Activated naive CD8-positive, alpha-beta T cell treated with anti-CD3 and anti-CD28 coated beads, Interleukin-2, amount 10 ng/mL, durations not matched to agents 7 days and 5 days (primary cell): ENCODE measurements at regions not wholly inside any gene's neighbourhood (a gene's known extent, or its start where the extent isn't known, plus 50 kb on each side); places are given as distances from the start of the nearest gene placed in this dataset.
A peak's percentile ranks its signal among the peaks of the same experiment; 100 is the strongest.
"Not testable (repeated sequence)": the region's sequence is repeated elsewhere in the genome, so short reads cannot be mapped to it uniquely, and the experiment has no call there.

ENCODE experiments used
- ATAC-seq: fragments of 150-1000 bp; cut with Tn5 transposase; one replicate; pipeline ENCODE4 v1.10.0; 2021; ENCODE audit warnings: low read depth, moderate library complexity
- POLR2A ChIA-PET: fragments of 350-600 bp; sonication (Branson Sonifier 250); formaldehyde crosslinking; loops from one replicate; lab custom pipeline; 2021; ENCODE audit warnings: antibody characterized with exemption; lab: Charles Lee
- DNase-seq: peaks from one replicate; pipeline ENCODE4 v3.0.0; 2021
- H3K27ac Mint-ChIP-seq: one replicate; pipeline ENCODE4 v1.8.0; 2022; ENCODE audit warnings: mild to moderate bottlenecking, mixed read lengths
- H3K27me3 Mint-ChIP-seq: one replicate; pipeline ENCODE4 v1.8.0; 2022; ENCODE audit warnings: mild to moderate bottlenecking, moderate library complexity, mixed read lengths
- H3K36me3 Mint-ChIP-seq: one replicate; pipeline ENCODE4 v1.8.0; 2021; ENCODE audit warnings: mild to moderate bottlenecking, mixed read lengths
- H3K4me1 Mint-ChIP-seq: one replicate; pipeline ENCODE4 v1.8.0; 2021; ENCODE audit warnings: mixed read lengths
- H3K4me3 Mint-ChIP-seq: one replicate; pipeline ENCODE4 v1.8.0; 2022; ENCODE audit warnings: mild to moderate bottlenecking, moderate library complexity, mixed read lengths
- H3K9me3 Mint-ChIP-seq: one replicate; pipeline ENCODE4 v1.8.0; 2021; ENCODE audit warnings: mixed read lengths

- DNase-seq (no peak), ATAC-seq (peak; percentile 49)
- H3K4me1 Mint-ChIP-seq, result peaks cover 23% of the 10 kb centered on the region
- H3K9me3 Mint-ChIP-seq, result no peaks in the 10 kb centered on the region
- POLR2A ChIA-PET, result interaction anchor here (0.9 to 1.4 kb wide), 2 partner anchors 9 to 274 kb away, joined by 3 to 6 read pairs; partner anchors contain the start of gene ERCC6L2
- peak overlapping the region; percentile 65 for H3K4me3 Mint-ChIP-seq
- no peaks in the 10 kb centered on the region for H3K36me3 Mint-ChIP-seq
- H3K27ac Mint-ChIP-seq, result peak overlapping the region; percentile 56
- H3K27me3 Mint-ChIP-seq, result peaks cover 38% of the 10 kb centered on the region
Measured at GRCh38 chr9:96149533-96150280, 152.3 kb downstream of the HSD17B3 start.

- H3K27me3 Mint-ChIP-seq, result peaks cover 43% of the 10 kb centered on the region
Measured at GRCh38 chr9:96148634-96149532, 153.1 kb downstream of the HSD17B3 start.

GRCh38 chr9:96147029-96147428 lies 154.9 kb downstream of the HSD17B3 start:
- peaks cover 23% of the 10 kb centered on the region for H3K4me1 Mint-ChIP-seq
- H3K36me3 Mint-ChIP-seq, DNase-seq, POLR2A ChIA-PET, ATAC-seq, H3K27ac Mint-ChIP-seq, H3K9me3 Mint-ChIP-seq: not testable (repeated sequence)
- peaks cover 55% of the 10 kb centered on the region for H3K27me3 Mint-ChIP-seq
- H3K4me3 Mint-ChIP-seq, result peak overlapping the region; percentile 13

More at GRCh38 chr9:96148634-96149532, 153.1 kb downstream of the HSD17B3 start:
- Mint-ChIP-seq H3K4me3 (no peak overlapping the region), H3K27ac (no peak overlapping the region), H3K36me3 (no peaks in the 10 kb centered on the region), H3K9me3 (no peaks in the 10 kb centered on the region), H3K4me1 (peaks cover 23% of the 10 kb centered on the region)
- ATAC-seq (no peak), DNase-seq (no peak)
- POLR2A ChIA-PET, result interaction anchor here (0.9 kb wide), 1 partner anchor 10 kb away, joined by 3 read pairs; no protein-coding TSS in a partner anchor

GRCh38 chr9:96141666-96142065 lies 160.3 kb downstream of the HSD17B3 start:
- H3K4me3 Mint-ChIP-seq, result no peak overlapping the region
- H3K27me3 Mint-ChIP-seq, result peaks cover 36% of the 10 kb centered on the region
- DNase-seq (no peak), ATAC-seq (no peak)
- no peaks in the 10 kb centered on the region for H3K4me1 Mint-ChIP-seq
- no peaks in the 10 kb centered on the region for H3K36me3 Mint-ChIP-seq
- no peaks in the 10 kb centered on the region for H3K9me3 Mint-ChIP-seq
- H3K27ac Mint-ChIP-seq, result no peak overlapping the region
- POLR2A ChIA-PET, result no interaction called here

GRCh38 chr9:96141128-96141474 lies 160.9 kb downstream of the HSD17B3 start:
- DNase-seq, result no peak
- Mint-ChIP-seq H3K4me3 (no peak overlapping the region), H3K27ac (no peak overlapping the region)

GRCh38 chr9:96140296-96141127 lies 161.5 kb downstream of the HSD17B3 start:
- ATAC-seq (no peak), DNase-seq (no peak)
- Mint-ChIP-seq H3K27ac (no peak overlapping the region), H3K4me3 (no peak overlapping the region), H3K9me3 (no peaks in the 10 kb centered on the region), H3K27me3 (peaks cover 27% of the 10 kb centered on the region), H3K36me3 (no peaks in the 10 kb centered on the region), H3K4me1 (no peaks in the 10 kb centered on the region)
- POLR2A ChIA-PET, result no interaction called here

More at GRCh38 chr9:96141128-96141474, 160.9 kb downstream of the HSD17B3 start:
- no peak for ATAC-seq
- H3K9me3 Mint-ChIP-seq, result no peaks in the 10 kb centered on the region
- POLR2A ChIA-PET, result no interaction called here
- no peaks in the 10 kb centered on the region for H3K4me1 Mint-ChIP-seq
- H3K27me3 Mint-ChIP-seq, result peaks cover 31% of the 10 kb centered on the region
- no peaks in the 10 kb centered on the region for H3K36me3 Mint-ChIP-seq

GRCh38 chr9:96139592-96140295 lies 162.2 kb downstream of the HSD17B3 start:
- Mint-ChIP-seq H3K9me3 (no peaks in the 10 kb centered on the region), H3K4me3 (no peak overlapping the region), H3K27ac (no peak overlapping the region), H3K4me1 (no peaks in the 10 kb centered on the region), H3K36me3 (no peaks in the 10 kb centered on the region), H3K27me3 (peaks cover 24% of the 10 kb centered on the region)
- POLR2A ChIA-PET, result no interaction called here
- no peak for DNase-seq
- ATAC-seq, result no peak

- H3K9me3 Mint-ChIP-seq, result peaks cover 2% of the 10 kb centered on the region
- no peak for DNase-seq
- H3K4me3 Mint-ChIP-seq, result no peak overlapping the region
- H3K27me3 Mint-ChIP-seq, result peaks cover 16% of the 10 kb centered on the region
- H3K36me3 Mint-ChIP-seq, result no peaks in the 10 kb centered on the region
- no peak overlapping the region for H3K27ac Mint-ChIP-seq
- no peak for ATAC-seq
- POLR2A ChIA-PET, result no interaction called here
- H3K4me1 Mint-ChIP-seq, result no peaks in the 10 kb centered on the region
Measured at GRCh38 chr9:96138616-96139015, 163.4 kb downstream of the HSD17B3 start.

- POLR2A ChIA-PET, result no interaction called here
- ATAC-seq (no peak), DNase-seq (no peak)
- Mint-ChIP-seq H3K4me1 (no peaks in the 10 kb centered on the region), H3K27me3 (peaks cover 8% of the 10 kb centered on the region), H3K27ac (no peak overlapping the region), H3K36me3 (no peaks in the 10 kb centered on the region), H3K4me3 (no peak overlapping the region), H3K9me3 (peaks cover 2% of the 10 kb centered on the region)
Measured at GRCh38 chr9:96137671-96138429, 164.1 kb downstream of the HSD17B3 start.

- Mint-ChIP-seq H3K27ac (no peak overlapping the region), H3K4me3 (no peak overlapping the region), H3K27me3 (peaks cover 6% of the 10 kb centered on the region), H3K4me1 (no peaks in the 10 kb centered on the region), H3K9me3 (peaks cover 2% of the 10 kb centered on the region), H3K36me3 (no peaks in the 10 kb centered on the region)
- DNase-seq (no peak), ATAC-seq (peak; percentile 47)
- POLR2A ChIA-PET, result no interaction called here
Measured at GRCh38 chr9:96136992-96137670, 164.8 kb downstream of the HSD17B3 start.

- H3K4me1 Mint-ChIP-seq, result no peaks in the 10 kb centered on the region
- no peak overlapping the region for H3K27ac Mint-ChIP-seq
- no peaks in the 10 kb centered on the region for H3K36me3 Mint-ChIP-seq
- DNase-seq (no peak), ATAC-seq (no peak)
- H3K4me3 Mint-ChIP-seq, result no peak overlapping the region
- peaks cover 4% of the 10 kb centered on the region for H3K9me3 Mint-ChIP-seq
- POLR2A ChIA-PET, result no interaction called here
- H3K27me3 Mint-ChIP-seq, result no peaks in the 10 kb centered on the region
Measured at GRCh38 chr9:96135753-96136290, 166.2 kb downstream of the HSD17B3 start.
